HG02938 (cell line): ENCODE measurements at regions not wholly inside any gene's neighbourhood (a gene's known extent, or its start where the extent isn't known, plus 50 kb on each side); places are given as distances from the start of the nearest gene placed in this dataset.

Source experiments
- ATAC-seq: cut with Tn5 transposase; IDR thresholded peaks from one replicate; pipeline ENCODE4 v1.9.1; 2021; ENCODE audit warnings: mild to moderate bottlenecking, moderate library complexity; ENCODE audit not compliant: unreplicated experiment

DNA sequence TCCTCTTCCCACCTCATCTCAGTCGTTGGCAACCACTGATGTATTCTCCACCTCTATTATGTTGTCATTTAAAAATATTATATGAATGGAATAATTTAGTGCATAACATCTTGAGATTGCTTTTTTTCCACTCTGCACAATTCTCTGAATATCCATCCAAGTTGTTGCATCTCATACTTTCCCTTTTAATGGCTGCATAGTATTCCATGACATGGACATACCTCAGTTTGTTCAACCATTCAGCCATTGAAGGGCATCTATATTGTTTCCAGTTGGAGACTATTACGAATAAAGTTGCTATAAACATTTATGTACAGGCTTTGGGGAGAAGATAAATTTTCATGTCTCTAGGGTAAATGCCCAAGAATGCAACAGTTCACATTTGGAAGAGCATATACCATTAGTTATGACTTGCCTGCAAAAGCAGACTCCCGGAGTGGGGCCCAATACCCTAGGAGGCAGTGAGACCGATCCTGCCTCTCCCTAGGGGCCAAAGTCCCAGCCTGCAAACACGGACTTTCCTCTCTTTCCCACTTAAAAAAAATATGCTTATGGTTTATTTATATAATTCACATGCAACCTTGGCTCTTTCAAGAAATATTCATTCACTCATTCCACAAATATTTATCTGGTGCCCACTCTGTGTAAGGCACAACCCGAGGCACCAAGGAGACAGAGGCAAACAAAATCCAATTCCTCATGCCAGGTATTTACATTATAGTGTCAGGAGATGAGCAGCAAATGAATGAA, 227.0 kb upstream of the PMEPA1 start:
- ATAC-seq = no peak

DNA sequence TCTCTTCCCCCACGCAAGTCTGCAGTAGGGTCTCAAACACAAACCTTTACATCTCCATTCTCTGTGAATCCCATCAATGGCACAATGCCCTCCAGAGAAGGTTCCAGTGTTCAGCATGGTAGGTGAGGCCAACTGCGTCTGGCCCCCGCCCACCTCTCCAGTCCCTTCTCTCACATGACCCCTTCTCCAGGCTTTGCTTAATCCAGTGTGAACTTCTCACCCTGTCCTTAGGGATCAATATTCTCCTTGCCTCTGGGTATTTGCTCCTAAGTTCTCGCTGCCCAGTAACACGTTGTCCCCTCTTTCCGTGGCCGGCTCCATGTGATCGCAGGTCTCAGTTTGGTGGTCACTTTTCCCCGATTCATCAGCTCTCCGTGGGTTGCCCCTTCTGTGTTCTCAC, 225.1 kb upstream of the PMEPA1 start:
- no peak for ATAC-seq

- ATAC-seq = no peak
Observed at GRCh38 chr20:57934007-57934805, 224.4 kb upstream of the PMEPA1 start.

DNA sequence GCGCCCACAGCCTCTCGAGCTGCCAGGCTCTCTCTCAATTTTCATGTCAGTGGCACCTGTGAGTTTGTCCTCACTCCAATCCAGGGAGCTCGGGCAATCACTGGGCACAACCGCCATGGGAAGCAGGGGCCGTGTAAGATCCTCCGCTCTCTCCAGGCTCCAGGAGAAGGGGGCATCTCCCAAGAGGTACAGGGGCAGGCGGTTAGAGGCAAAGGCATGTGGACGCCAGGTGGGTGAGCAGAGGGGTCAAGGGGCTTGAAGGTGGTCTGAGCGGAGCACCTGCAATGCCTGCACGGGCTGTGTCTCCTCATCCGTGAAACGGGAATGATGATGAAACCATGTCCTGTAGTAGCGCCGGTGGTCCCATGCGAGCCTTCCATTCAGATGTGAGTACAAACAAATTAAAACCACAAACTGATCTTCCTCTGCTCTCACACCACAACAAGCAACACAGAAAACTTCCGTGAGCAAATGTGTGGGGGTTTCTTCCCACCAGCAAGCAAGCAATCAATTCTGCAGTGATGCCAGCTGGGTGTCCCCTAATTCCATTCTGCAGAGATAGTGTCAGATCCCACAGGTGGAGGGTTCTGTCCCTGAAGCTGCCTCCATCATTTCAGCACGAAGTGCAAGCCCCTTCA, 222.5 kb upstream of the PMEPA1 start:
- no peak for ATAC-seq

- no peak for ATAC-seq
Observed at GRCh38 chr20:57930351-57930750, 220.5 kb upstream of the PMEPA1 start.

DNA sequence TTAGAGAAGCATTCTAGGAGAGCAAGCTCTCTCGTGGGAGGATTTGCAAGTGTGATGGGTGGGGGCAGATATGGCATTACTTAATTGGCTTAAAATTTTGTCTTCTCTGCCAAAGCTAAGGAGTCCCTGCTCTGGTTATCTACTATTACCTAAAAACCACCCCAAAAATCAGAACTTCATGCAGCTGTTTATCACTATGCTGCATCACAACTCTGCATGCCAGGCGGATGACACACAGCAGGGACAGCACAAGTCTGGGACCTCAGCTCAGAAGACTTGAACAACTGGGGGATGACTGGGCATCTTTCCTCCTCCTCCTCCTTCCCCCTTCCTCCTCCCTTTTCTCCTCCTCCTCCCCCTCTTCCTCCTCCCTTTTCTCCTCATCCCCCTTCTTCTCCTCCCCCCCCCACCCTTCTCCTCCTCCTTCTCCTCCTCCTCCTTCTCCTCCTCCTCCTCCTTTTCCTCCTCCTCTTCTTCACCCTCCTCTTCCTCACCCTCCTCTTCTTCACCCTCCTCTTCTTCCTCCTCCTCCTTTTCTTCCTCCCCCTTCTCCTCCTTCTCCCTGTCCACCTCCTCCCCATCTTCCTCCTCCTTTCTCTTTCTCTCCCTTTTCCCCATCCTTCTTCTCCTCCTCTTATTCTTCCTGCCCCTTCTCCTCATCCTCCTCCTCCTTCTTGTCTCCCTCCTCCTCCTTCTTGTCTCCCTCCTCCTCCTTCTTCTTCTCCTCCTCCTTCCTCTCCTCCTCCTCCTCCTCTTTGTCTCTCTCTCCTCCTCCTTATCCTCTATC, 218.6 kb upstream of the PMEPA1 start:
- no peak for ATAC-seq

DNA sequence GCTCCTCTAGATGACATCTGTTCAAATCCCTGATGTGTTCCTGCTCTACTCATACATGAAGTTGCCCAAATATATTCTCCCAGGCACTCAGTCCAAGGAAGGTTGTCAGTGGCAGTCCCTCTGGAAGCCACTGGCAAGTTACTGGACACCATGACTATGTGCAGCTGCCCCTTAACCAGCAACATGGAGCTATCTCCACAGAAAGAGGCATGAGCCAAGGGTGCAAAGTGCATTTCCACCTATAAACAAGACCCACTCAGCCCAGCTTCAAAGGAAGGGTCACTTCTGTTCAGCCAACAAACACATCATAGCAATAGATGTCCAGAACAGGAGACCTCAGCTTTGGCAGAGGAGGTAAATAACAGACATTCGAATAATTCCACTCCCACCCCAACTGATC, 217.6 kb upstream of the PMEPA1 start:
- no peak for ATAC-seq

GRCh38 chr20:57922706-57923105, 212.9 kb upstream of the PMEPA1 start:
- ATAC-seq = no peak

DNA sequence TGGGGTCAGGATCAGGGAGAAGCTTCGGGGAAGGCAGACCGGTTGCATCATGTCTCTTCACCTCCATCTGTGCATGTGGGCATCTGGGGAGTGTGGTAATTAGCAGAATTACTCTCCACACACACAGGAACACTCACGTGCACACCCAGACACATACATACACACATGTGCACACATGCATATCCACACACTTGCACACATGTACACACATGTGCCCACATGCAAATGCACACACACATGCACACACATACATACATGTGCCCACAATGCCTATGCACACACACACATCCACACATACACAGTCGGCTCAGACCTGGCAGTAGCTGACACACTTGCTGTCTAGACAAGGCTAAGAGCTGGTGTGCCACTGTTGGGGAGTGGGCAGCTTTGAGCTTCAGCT, 212.3 kb upstream of the PMEPA1 start:
- no peak for ATAC-seq

DNA sequence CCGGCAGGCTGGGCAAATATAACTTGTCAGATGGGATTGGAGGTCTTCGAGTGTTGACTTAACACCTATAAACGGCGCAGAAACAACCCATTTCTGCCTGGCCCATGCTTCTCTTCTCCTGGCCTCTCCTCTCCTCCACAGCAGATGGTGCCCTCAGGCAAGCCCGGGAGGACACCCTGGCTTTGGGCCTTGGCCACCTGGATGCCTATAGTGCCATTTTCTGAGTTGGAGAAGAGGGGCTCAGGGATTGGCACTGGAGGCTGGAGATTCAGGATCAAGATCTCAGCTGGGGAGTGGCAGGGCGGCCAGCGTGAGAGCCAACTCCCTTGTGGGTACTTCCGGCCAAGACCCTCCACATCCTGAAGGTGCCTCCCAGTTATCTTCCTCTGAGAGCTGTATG, 211.9 kb upstream of the PMEPA1 start:
- ATAC-seq = no peak

- no peak for ATAC-seq
Observed at GRCh38 chr20:57920971-57921370, 211.2 kb upstream of the PMEPA1 start.

- no peak for ATAC-seq
Observed at GRCh38 chr20:57919049-57919448, 209.2 kb upstream of the PMEPA1 start.

DNA sequence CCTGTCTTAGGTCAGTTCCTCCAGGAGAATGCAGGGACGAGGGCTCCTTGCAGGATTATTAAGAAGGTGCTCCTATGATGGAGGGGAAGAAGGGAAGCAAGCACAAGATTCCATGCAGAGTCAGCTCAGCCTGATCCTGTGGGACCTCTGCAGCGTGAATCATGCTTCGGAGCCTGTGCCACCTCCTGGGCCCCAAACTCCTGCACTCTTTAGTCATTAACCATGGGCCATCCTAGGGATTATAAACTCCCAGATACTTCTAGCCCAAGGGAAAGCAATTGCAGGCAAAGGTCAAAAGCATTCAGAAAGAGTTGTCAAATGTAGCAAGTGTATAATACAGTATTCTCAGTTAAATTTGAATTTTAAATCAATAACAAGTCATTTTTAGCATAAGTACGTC, 208.7 kb upstream of the PMEPA1 start:
- no peak for ATAC-seq

GRCh38 chr20:57914205-57914604, 204.4 kb upstream of the PMEPA1 start:
- no peak for ATAC-seq

- ATAC-seq = no peak
Observed at GRCh38 chr20:57913156-57913930, 203.5 kb upstream of the PMEPA1 start.

DNA sequence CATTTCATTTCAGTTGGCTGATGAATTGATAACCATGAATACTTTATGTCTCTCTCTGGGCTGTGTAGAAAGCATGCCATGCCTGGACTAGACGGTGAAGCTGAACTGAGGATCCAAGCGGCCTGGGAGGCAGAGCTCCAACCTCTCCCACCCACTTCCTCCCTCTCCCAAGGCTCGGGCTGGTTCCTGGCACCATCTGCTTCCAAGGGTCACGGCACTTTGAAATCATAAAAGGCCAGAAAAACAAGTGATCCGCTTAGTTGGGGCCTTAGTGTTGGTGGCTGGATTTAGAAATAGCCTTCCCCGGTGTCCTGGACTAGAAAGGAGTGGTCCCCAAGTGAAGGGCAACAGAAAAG, 202.4 kb upstream of the PMEPA1 start:
- ATAC-seq = no peak

GRCh38 chr20:57911512-57912226, 201.9 kb upstream of the PMEPA1 start:
- ATAC-seq = no peak

- no peak for ATAC-seq
Observed at GRCh38 chr20:57910716-57911115, 200.9 kb upstream of the PMEPA1 start.

DNA sequence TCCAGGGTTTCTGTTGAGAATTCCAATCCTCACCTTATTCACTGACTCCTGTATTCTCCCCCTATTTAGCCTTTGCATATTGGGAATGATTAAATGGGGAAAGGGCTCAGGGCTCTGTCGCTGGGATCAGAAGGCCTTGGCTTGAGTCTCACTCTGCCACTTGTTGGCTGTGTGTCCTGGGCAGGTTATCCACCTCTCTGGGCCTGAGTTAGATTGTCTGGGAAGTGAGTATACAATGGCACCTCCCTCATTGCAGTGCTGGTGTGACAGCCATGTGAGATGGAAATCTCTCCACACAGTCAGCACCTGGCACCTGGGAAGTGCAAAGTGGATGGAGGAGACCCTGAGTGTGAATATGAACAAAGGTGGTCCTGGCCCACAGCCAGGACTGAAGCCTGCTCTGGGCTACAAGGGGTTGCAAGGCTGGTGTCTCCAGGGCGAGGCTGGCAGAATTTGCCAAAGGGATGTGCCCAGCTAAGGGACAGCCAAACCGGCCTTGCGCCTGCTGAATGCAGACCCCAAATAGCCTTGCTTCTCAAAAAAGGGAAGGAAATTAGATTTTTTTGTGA, 200.0 kb upstream of the PMEPA1 start:
- no peak for ATAC-seq
